Dermis blood vessel endothelial cell (primary cell): ENCODE measurements at regions not wholly inside any gene's neighbourhood (a gene's known extent, or its start where the extent isn't known, plus 50 kb on each side); places are given as distances from the start of the nearest gene placed in this dataset.
"Not testable (repeated sequence)": the region's sequence is repeated elsewhere in the genome, so short reads cannot be mapped to it uniquely, and the experiment has no call there.

Experiments used
- DNase-seq: peaks from one replicate; pipeline ENCODE4 v3.0.0; 2010

DNA sequence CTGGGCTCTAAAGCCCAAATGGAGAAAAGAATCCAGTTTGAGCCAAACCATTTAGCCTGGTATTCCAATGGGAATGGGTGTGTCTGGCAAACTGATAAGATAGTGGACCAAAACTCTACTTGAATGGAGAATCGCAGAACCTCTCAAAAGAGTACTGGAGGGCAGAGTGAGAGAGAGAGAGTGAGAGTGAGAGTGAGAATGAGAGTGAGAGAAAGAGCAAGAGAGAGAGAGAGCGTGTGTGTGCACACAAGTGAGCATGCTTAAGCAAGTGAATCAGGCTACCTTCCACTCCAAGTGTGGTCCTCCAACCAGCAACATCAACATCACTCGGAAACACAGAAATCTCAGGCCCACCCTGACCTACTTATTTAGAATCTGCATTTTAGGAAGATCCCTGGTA is 58.8 kb downstream of the UQCRFS1 start:
- no peak for DNase-seq

DNA sequence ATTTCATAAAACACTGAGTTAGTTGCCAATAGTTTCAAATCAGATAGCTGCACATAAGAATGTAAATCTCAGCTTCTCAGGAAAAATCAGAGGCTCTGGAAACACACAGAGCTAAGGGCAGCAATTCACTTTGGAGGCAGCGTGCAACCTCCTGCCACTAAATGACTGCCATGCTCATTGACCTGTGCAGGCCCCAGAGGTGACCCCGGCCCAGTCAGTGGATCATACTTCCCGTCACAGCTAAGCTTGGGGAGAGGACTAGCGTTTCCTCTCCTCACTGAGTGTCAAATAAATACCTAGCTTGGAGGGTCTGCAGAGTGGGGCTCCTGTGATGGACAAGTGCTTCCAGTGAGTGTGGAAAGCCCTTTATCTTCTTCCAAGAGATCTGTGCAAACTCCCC is 67.2 kb downstream of the UQCRFS1 start:
- no peak for DNase-seq

DNA sequence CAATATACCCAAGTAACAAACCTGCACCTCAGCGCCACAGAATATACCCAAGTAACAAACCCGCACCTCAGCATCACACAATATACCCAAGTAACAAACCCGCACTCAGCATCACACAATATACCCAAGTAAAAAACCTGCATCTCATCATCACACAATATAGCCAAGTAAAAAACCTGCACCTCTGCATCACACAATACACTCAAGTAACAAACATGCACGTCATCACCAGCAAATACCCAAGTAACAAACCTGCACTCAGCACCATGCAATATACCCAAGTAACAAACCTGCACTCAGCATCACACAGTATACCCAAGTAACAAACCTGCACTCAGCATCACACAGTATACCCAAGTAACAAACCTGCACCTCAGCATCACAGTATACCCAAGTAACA is 69.8 kb downstream of the UQCRFS1 start:
- no peak for DNase-seq

DNA sequence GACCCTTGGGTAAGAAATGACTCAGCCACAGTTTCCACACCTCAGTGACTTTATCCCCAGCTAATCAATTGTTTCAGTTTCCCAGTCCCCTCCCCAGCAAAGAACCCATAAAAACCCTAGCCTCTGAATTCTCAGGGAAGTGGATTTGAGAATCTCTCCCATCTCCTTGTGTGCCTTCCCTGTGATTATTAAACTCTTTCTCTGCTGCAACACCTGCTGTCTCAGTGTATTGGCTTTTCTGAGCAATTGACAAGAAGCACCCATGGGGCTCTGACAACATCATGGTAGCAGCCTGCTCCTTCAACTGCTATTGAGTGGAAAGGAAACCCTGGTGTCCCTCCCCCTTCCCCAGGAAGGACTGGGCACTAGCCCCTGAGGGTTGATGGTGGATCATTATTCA is 73.7 kb downstream of the UQCRFS1 start:
- no peak for DNase-seq

DNA sequence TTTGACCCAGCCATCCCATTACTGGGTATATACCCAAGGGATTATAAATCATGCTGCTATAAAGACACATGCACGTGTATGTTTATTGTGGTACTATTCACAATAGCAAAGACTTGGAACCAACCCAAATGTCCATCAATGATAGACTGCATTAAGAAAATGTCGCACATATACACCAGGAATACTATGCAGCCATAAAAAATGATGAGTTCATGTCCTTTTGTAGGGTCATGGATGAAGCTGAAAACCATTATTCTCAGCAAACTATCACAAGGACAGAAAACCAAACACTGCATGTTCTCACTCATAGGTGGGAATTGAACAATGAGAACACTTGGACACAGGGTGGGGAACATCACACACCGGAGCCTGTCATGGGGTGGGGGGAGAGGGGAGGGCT is 74.7 kb downstream of the UQCRFS1 start:
- DNase-seq: not testable (repeated sequence)

DNA sequence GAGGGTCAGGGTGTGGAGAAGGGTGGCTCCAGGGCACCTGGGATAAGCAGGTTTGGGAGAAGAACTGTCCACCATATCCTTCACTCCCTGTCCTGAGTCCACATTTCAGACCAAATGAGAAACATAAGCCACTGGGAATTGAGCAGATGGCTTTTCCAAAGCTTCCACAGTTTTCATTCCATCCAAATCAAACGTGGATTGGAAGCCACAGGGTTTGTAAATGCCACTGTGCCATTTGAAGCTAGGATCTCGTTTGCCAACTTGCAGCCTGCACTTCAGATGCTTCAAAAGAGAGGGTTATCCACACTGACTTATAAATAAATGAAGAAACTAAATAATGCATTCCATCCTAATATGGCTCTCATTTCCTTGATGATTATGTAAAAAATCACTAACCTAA is 81.5 kb downstream of the UQCRFS1 start:
- no peak for DNase-seq

DNA sequence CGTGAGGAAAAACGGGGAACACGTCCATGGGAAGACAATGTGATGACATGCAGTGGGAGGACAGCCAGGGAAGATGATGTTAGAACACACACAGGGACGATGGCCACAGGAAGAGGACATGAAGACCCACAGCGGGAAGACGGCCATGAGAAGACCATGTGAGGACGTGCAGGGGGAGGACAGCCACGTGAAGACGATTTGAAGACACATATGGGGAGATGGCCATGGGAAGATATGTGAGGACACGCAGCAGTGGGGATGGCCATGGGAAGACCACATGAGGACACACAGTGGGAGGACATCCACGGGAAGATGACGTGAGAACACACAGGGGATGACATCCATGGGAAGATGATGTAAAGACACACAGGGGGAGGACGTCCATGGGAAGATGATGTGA is 83.8 kb downstream of the UQCRFS1 start:
- DNase-seq: no peak

DNA sequence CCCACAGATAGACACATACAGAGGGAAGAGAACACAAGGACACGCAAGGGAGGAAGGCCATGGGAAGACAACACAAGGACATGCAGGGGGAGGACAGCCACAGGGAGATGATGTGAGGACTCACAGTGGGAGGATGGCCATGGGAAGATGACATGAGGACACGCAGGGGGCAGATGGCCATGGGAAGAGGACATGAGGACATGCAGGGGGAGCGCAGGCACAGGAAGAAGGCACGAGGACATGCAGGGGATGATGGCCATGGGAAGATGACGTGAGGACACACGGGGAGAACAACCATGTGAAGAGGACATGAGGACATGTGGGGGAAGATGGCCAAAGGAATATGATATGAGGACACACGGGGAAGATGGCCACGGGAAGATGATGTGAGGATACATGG is 84.7 kb downstream of the UQCRFS1 start:
- no peak for DNase-seq

DNA sequence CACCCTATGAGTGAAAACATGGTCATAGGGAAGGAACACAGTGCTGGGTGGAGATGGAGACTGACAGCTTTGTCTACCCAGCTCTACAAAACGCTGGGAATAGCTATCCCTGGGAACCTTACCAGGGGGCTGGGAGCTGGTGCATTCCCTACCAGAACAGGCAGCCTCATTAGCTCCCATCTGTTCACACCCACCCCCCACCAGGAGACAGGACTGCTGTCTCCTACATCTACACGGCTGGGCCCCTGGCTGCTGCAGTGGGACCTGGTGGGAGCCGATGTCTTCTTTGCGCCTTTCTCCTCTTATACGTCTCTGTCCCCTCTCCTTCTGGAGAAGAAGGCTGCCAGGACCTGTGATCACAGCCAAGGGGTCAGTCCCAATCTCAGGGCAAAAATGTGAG is 90.8 kb downstream of the UQCRFS1 start:
- DNase-seq: no peak

DNA sequence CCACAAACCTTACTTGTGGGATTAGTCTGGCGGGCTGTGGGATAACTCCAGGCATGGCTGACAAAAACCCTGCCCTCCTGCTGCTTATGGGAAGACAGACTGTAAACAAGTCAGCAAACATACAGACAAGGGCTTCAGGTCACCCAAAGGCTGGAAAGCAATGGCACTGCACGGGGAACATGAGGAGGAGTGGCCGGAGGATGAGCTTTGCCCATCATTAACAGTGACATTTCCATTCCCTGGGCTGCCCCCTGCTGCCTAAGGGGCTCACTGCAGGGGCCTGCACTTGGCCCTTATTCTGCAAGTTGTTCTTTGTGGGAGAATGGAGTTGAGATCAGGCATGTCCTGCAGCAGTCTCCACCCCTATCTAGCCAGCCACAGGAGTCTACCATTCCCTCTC is 91.3 kb downstream of the UQCRFS1 start:
- no peak for DNase-seq

DNA sequence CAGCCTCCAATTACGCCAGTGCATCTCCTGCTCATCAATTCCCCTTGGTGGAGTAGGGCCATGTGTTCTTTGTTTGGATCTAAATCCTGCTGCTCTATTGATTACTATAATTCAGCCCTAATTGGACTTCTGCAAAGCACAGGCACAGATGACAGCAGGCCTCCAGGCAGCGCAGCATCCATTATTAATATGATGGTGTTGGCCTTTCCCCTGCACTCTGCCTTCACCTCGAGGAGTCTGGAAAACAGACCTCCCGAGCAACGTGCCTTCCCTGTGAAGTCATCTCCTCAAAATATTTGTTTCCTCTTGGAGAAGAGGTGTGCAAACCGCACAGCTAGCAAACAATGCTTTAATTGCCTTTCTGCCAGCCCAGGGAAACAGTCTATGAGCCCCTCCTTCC is 92.5 kb downstream of the UQCRFS1 start:
- DNase-seq: no peak

DNA sequence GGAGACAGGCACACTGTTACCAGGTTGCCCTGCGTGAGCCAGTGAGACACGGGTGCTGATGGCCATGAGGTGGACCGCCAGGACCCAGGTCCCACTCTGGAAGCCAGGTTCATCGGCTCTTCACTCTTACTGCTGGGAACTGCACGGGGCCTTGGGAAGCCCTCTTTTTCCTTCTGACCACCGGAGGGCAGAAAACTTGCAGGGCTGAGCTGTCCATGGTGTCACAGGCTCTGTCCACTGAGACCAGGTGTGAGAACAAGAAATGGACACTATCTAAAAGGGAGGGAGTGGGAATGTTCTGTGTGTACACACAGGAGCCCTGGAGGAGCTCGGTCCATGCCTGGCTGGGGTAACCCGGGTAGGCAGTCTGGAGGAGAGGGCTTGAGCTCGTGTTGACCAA is 93.4 kb downstream of the UQCRFS1 start:
- DNase-seq: no peak

DNA sequence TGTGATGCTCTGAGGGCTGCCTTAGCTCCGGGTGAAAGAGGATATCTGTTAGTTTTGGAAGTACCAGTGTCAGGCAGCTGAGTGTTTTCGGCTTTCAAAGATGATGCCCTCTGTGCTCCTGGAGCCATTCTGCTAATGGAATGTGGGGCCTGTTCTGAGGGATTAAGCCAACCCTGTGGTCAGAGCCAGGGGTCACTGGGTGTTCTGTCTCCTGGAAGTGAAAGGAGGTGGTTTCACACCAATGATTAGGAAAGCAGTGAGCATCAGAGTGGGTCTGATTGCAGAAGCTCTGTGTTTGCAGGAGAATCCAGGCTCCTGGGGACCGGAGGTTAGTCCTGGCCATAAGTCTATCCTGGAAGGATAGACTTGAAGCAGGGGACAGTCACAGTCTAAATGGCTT is 94.6 kb downstream of the UQCRFS1 start:
- DNase-seq: no peak

DNA sequence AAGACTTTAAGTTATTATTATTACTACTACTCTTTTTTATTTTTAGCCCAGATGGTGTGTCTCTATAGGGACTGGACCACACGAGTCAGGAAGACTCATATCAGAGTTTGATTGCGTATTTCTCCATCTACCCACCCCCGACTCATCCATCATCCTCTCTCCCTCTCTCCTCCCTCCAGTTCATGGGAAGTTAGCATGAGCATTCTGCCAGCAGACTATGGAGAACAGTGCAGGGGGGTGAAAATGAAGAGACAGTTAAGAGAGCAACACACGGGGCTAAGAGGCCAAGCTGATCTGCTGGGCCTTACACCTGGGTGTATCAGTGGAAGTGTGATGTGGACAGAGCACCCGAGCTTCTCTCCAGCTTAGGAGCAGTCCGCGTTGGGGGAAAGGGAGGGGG is 95.0 kb downstream of the UQCRFS1 start:
- no peak for DNase-seq

DNA sequence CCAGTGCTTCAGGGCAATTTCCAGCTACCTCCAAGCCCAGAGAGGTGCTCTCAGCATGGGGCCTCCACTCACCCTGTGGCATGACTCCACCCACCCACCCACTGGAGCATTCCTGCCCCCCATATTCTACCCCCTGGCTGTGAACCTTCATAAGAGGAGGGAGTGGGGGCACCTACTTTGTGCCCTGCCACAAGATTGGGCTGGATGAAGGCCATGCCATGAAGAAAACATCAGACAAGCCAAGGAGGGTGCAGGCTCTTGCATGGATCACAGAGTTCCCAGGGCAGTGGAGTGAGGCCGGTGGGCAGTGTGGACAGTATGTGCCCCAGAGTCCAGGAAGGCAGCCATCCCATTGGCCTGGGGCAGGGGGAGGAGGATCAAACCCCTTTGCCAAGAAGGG is 97.8 kb downstream of the UQCRFS1 start:
- no peak for DNase-seq

DNA sequence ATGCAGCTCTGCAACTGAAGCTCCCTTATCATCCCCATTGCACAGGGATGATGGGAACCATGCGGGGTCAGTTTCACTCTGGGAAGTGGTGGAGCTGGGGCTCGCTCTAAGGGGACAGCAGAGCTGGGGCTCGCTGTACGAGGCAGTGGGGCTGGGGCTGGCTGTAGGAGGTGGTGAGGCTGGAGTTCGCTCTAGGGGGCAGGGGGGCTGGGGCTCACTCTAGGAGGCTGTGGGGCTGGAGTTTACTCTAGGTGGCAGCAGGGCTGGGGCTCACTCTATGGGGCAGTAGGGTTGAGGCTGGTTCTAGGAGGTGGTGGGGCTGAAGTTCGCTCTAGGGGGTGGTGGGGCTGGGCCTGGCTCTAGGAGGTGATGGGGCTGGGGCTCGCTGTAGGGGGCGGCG is 99.1 kb downstream of the UQCRFS1 start:
- DNase-seq: no peak

DNA sequence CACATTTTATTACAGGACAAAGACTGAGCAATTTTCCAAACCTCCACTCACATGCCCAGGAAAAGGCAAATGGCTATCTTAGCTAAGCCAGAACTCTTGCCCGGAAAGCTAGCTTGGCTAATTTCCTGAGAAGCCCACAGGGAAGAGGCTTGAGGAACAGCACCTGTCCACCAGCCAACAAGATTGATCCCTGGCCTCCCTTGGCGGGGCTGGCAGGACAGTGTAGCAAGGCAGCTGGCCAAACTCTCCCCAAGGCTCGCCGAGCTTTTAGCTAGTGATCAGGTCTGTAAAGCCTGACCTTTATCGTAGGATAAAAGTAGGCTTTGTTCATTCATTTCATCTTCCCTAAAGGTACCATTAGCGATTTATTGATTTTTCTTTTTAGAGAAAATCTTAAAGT is 101.4 kb downstream of the UQCRFS1 start:
- no peak for DNase-seq

DNA sequence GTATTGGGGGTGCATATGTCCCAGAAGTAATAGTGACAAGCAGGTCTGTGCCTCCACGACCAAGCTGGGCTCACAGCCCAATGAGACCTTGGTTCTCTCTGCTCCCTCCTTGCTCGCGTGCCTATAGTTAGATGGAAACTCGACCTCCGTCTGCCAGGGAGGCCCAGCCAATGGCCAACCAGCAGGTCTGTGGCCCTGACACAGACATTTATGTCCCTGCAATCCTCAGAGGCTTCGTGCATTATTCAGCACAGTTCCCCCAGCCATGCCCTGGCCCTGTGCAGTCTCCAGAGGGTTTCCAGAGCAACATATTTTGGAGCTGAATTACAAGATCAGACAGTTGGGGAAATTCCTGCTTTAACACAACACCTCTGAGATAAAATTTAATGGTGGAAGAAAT is 105.1 kb downstream of the UQCRFS1 start:
- DNase-seq: no peak

DNA sequence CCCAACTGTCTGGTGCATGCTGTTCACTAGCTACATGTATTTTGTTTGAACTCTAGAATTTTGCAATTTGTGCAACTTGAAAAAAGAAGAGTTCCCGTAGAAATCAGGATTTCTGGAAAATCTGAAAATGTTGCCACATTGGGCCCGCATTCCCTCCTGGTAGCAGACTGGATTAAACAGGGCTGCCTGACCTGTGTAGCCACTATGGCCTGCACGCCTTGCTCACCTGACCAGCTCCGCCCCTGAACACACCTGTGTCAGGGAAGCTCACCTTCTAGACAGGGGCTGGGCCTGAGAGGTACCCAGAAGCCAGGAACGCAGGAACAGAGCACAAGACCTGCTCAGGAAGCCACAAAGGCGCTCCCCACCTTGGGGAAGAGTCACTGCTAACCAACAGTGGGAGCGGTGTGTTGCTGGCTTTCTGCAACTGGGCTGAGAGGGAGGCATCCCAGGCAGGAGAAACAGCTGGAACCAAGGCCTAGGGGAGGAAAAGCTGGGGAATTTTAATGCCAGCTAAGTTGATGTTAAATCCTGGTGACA is 106.5 kb downstream of the UQCRFS1 start:
- no peak for DNase-seq

DNA sequence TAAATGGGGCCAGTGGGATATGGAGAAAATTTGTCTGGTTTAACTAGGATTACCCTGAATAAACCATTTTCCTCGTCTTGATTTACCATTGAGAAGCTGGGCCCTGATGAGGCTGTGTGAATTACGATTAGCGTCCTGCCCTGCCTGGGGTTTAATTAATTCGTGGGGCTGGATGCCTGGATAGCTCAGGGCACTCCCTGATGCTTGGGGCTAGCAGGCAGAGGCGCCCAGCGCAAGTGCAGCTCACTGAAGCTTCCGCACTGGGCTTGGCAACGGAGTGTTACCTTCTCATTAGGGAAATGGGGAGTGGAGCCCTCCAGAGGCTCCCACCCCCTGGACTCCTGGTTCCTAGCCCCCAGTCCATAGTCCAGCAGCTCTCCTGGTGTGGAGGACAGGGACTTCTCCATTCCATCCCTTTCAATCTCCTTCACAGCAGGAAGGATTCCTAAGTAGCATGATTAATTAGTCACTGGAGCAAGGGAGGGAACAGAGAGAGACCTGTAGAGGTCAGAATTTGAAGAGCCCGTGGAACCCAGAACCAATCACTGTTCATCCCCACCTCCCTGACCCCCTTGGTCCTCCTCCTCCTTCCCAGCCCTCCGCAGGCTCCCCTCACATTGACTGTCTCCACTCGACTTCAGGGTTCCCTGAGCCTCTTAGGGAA is 107.2 kb downstream of the UQCRFS1 start:
- DNase-seq: no peak

DNA sequence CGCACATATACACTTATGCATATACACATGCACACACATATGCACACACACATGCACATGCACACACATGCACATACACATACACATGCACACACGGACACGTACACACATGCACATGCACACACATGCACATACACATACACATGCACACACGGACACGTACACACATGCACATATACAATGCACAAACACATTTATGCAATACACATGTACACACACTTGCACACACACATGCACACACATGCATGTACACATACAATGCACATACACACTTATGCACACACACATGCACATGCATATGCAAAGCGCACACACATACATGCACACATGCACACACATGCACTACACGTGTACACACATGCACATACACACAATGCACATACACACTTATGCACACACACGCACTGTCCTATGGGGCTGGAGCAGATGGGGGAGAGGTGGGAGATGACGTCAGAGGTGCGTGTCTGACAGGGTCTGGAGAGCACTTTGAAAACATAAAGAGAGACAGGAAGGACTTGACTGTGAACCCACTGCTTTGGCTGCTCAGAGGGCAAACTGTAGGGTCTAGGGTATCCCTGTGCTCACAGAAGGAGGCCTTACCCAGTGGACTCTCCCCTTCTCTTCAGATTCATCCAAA is 108.2 kb downstream of the UQCRFS1 start:
- no peak for DNase-seq

DNA sequence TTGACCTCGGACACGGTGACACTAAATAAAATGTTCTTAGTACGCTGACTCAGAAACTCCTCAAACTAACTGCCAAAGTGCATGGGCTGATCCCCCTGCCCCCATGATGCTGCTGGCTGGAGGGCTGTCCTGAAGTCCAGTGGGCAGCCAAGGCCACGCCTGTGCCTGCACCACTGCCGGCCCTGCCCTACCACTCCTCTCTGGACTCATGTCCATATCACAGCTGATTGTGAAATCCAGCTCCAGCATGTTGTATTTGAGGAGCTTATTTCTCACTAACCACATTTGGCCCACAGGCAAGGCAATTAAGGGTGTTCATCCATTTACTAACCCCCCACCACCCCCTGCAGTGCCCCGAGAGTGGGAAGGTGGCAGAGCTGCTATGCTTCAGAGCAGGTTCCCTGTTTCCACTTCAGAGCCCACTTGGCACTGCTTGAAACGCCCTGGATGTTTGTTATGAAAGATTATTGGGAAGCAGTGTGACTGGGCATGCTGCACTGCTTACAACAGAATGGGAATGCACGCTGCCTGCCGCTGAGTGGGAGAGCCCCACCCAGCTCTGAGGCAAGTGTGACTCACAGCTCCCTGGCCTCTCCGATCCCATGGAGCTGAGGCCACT is 114.0 kb downstream of the UQCRFS1 start:
- DNase-seq: no peak

DNA sequence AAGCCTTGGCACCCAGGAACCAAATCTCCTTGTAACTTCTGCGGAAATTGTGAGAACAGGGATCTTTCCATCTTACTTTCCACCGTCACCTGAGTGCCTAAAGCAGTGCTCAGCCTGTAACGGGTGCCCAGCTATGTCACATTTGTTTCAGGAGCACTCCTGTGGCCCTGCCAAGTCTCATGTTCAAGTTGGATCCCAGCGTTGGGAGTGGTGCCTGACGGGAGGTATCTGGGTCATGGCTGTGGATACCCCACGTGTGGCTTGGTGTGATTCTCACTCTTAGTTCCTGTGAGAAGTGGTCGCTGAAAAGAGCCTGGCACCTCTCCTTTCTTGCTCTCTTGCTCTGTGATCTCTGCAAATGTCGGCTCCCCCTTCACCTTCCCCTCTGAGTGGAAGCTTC is 114.9 kb downstream of the UQCRFS1 start:
- DNase-seq: no peak

DNA sequence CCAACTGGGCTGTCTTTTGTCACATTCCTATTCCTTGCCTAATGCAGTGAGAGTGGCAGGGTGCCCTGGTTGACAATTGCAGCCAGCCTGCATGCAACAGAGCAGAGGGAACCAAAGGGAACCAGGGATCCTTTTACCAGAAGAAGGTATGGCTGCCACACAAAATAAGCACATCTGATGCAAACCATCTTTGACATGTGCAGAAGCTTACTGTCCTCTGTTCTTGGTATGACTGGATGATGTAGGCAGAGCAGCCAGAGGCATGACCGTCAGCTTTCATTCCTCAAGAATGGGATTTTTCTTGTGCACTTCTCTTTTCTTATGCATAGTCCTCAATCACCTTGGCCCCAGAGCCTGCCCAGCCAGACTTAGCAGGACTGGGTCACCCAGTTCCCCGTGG is 116.1 kb downstream of the UQCRFS1 start:
- DNase-seq: no peak
